H4 (cell line): ENCODE measurements at regions not wholly inside any gene's neighbourhood (a gene's known extent, or its start where the extent isn't known, plus 50 kb on each side); places are given as distances from the start of the nearest gene placed in this dataset.
A peak's percentile ranks its signal among the peaks of the same experiment; 100 is the strongest.
"Not testable (repeated sequence)": the region's sequence is repeated elsewhere in the genome, so short reads cannot be mapped to it uniquely, and the experiment has no call there.

Experiments used
- DNase-seq: peaks from one replicate; pipeline ENCODE4 v3.0.0-alpha.2; 2015; ENCODE audit warnings: low spot score

GRCh38 chr21:19508844-19509243 lies 1105.3 kb upstream of the TMPRSS15 start:
- no peak for DNase-seq

- no peak for DNase-seq
These were observed 1106.5 kb upstream of the TMPRSS15 start for GRCh38 chr21:19510057-19510456.

- DNase-seq, result no peak
These were observed 1107.1 kb upstream of the TMPRSS15 start for GRCh38 chr21:19510653-19511052.

GRCh38 chr21:19522381-19522780 lies 1118.8 kb upstream of the TMPRSS15 start:
- no peak for DNase-seq

GRCh38 chr21:19523061-19523460 lies 1119.5 kb upstream of the TMPRSS15 start:
- DNase-seq, result no peak

GRCh38 chr21:19523746-19524145 lies 1120.2 kb upstream of the TMPRSS15 start:
- DNase-seq, result peak; percentile 21

GRCh38 chr21:19529031-19529430 lies 1125.4 kb upstream of the TMPRSS15 start:
- DNase-seq, result no peak

GRCh38 chr21:19535356-19535755 lies 1131.8 kb upstream of the TMPRSS15 start:
- no peak for DNase-seq

GRCh38 chr21:19537116-19537515 lies 1133.5 kb upstream of the TMPRSS15 start:
- no peak for DNase-seq

GRCh38 chr21:19540287-19540686 lies 1136.7 kb upstream of the TMPRSS15 start:
- no peak for DNase-seq

- DNase-seq, result no peak
These were observed 1138.0 kb upstream of the TMPRSS15 start for GRCh38 chr21:19541602-19542001.

GRCh38 chr21:19544493-19544892 lies 1140.9 kb upstream of the TMPRSS15 start:
- DNase-seq, result not testable (repeated sequence)

GRCh38 chr21:19547951-19548840 lies 1144.6 kb upstream of the TMPRSS15 start:
- peak; percentile 28 for DNase-seq

GRCh38 chr21:19553919-19554615 lies 1150.5 kb upstream of the TMPRSS15 start:
- DNase-seq, result no peak

- no peak for DNase-seq
These were observed 1153.5 kb upstream of the TMPRSS15 start for GRCh38 chr21:19557046-19557445.

GRCh38 chr21:19557488-19557887 lies 1153.9 kb upstream of the TMPRSS15 start:
- DNase-seq, result no peak

- no peak for DNase-seq
These were observed 1162.0 kb upstream of the TMPRSS15 start for GRCh38 chr21:19565587-19565986.

GRCh38 chr21:19566975-19567374 lies 1163.4 kb upstream of the TMPRSS15 start:
- DNase-seq, result no peak

- DNase-seq, result no peak
These were observed 1173.8 kb upstream of the TMPRSS15 start for GRCh38 chr21:19577381-19577780.

- no peak for DNase-seq
These were observed 1186.5 kb upstream of the TMPRSS15 start for GRCh38 chr21:19590044-19590443.

- DNase-seq, result no peak
These were observed 1199.5 kb upstream of the TMPRSS15 start for GRCh38 chr21:19603011-19603593.

- DNase-seq, result peak; percentile 19
These were observed 1204.6 kb upstream of the TMPRSS15 start for GRCh38 chr21:19608101-19608621.
